ENCODE measurements at regions not wholly inside any gene's neighbourhood (a gene's known extent, or its start where the extent isn't known, plus 50 kb on each side); places are given as distances from the start of the nearest gene placed in this dataset.

- no CpG with 5 or more reads among the region's 3 CpGs for WGBS (ENCODE audit: insufficient coverage)
- no peak overlapping the region for H3K4me3 Mint-ChIP-seq
- DNase-seq = no peak
- H3K27me3 ChIP-seq (replicated peaks in 1 of 4; ENCODE audit: control extremely low read depth in 1 of 4, control insufficient read depth in 3 of 4, insufficient read depth in 4 of 4, low read length in 3 of 4) = no peaks in the 10 kb centered on the region
- ChIA-PET CTCF (no interaction called here), POLR2A (no interaction called here)
- peaks cover 0 to 4% (median 0%) of the 10 kb centered on the region in 3 donors for H3K9me3 ChIP-seq (ENCODE audit: control extremely low read depth in 1 of 3, control insufficient read depth in 2 of 3, insufficient read depth in 1 of 3, low read length in 2 of 3)
- no peak overlapping the region for H3K27ac ChIP-seq (ENCODE audit: low read length in 2 of 2)
- H3K4me3 ChIP-seq (ENCODE audit: control extremely low read depth in 1 of 5, extremely low read depth in 1 of 5, insufficient read depth in 1 of 5, low read depth in 2 of 5, low read length in 4 of 5) = no peak overlapping the region
- H2AFZ ChIP-seq (ENCODE audit: insufficient read depth, low read depth, low read length, poor library complexity, severe bottlenecking) = no peak overlapping the region
- no peaks in the 10 kb centered on the region for H3K9me3 Mint-ChIP-seq (ENCODE audit: insufficient read depth)
- no peaks in the 10 kb centered on the region for H3K4me1 Mint-ChIP-seq
- H3K27ac Mint-ChIP-seq = no peak overlapping the region
- H3K79me2 ChIP-seq (ENCODE audit: control insufficient read depth, insufficient read depth, low read length) = no peaks in the 10 kb centered on the region
- intact Hi-C loops (cut with micrococcal nuclease) = no loop called here
- no peaks in the 10 kb centered on the region for H3K4me1 ChIP-seq (ENCODE audit: control insufficient read depth in 2 of 2, insufficient read depth in 2 of 2, low read length in 2 of 2)
- no peak overlapping the region for H3K4me2 ChIP-seq (replicated peaks; ENCODE audit: low read depth, low read length, poor library complexity, severe bottlenecking)
- H3K27me3 Mint-ChIP-seq = no peaks in the 10 kb centered on the region
- no peaks in the 10 kb centered on the region for H3K36me3 ChIP-seq (replicated peaks in 1 of 2; ENCODE audit: control extremely low read depth in 1 of 2, control insufficient read depth in 1 of 2, extremely low read depth in 1 of 2, insufficient read depth in 2 of 2, low read length in 1 of 2)
- no peaks in the 10 kb centered on the region for H4K20me1 ChIP-seq (ENCODE audit: control insufficient read depth, insufficient read depth, low read length, poor library complexity, severe bottlenecking)
- TF ChIP-seq CTCF (IDR thresholded peaks at IDR 0.05) (no peak), EZH2 (IDR thresholded peaks at IDR 0.05; ENCODE audit: borderline replicate concordance, insufficient read depth, low read depth, low read length, poor library complexity, severe bottlenecking) (no peak)
- no peak overlapping the region for H3K9ac ChIP-seq (ENCODE audit: low read length)
- no peak for ATAC-seq (ENCODE audit: low read depth)
These were observed 606.0 kb upstream of the HTR1E start for GRCh38 chr6:86331265-86331840.

- ChIA-PET CTCF (no interaction called here), POLR2A (no interaction called here)
- Mint-ChIP-seq H3K27me3 (no peaks in the 10 kb centered on the region), H3K4me1 (no peaks in the 10 kb centered on the region), H3K9me3 (ENCODE audit: insufficient read depth) (peaks cover 4% of the 10 kb centered on the region), H3K4me3 (no peak overlapping the region), H3K27ac (no peak overlapping the region)
- Histone ChIP-seq H3K27me3 (replicated peaks in 1 of 4; ENCODE audit: control extremely low read depth in 1 of 4, control insufficient read depth in 3 of 4, insufficient read depth in 4 of 4, low read length in 3 of 4) (no peaks in the 10 kb centered on the region), H3K9ac (ENCODE audit: low read length) (no peak overlapping the region), H4K20me1 (ENCODE audit: control insufficient read depth, insufficient read depth, low read length, poor library complexity, severe bottlenecking) (no peaks in the 10 kb centered on the region), H3K79me2 (ENCODE audit: control insufficient read depth, insufficient read depth, low read length) (no peaks in the 10 kb centered on the region), H3K27ac (ENCODE audit: low read length in 2 of 2) (no peak overlapping the region), H3K36me3 (replicated peaks in 1 of 2; ENCODE audit: control extremely low read depth in 1 of 2, control insufficient read depth in 1 of 2, extremely low read depth in 1 of 2, insufficient read depth in 2 of 2, low read length in 1 of 2) (no peaks in the 10 kb centered on the region), H3K4me2 (replicated peaks; ENCODE audit: low read depth, low read length, poor library complexity, severe bottlenecking) (no peak overlapping the region), H3K4me1 (ENCODE audit: control insufficient read depth in 2 of 2, insufficient read depth in 2 of 2, low read length in 2 of 2) (no peaks in the 10 kb centered on the region), H3K4me3 (ENCODE audit: control extremely low read depth in 1 of 5, extremely low read depth in 1 of 5, insufficient read depth in 1 of 5, low read depth in 2 of 5, low read length in 4 of 5) (no peak overlapping the region), H3K9me3 (ENCODE audit: control extremely low read depth in 1 of 3, control insufficient read depth in 2 of 3, insufficient read depth in 1 of 3, low read length in 2 of 3) (peaks cover 0 to 14% (median 2%) of the 10 kb centered on the region in 3 donors), H2AFZ (ENCODE audit: insufficient read depth, low read depth, low read length, poor library complexity, severe bottlenecking) (no peak overlapping the region)
- 100% methylated on average over 4 of the region's 4 CpGs for WGBS (ENCODE audit: insufficient coverage)
- ATAC-seq (ENCODE audit: low read depth) (no peak), DNase-seq (no peak)
- no peak for TF ChIP-seq EZH2 (IDR thresholded peaks at IDR 0.05; ENCODE audit: borderline replicate concordance, insufficient read depth, low read depth, low read length, poor library complexity, severe bottlenecking)
- TF ChIP-seq CTCF (IDR thresholded peaks at IDR 0.05) = no peak
- intact Hi-C loops (cut with micrococcal nuclease) = no loop called here
These were observed 631.1 kb upstream of the HTR1E start for GRCh38 chr6:86306210-86306609.
